Endothelial cell of umbilical vein (primary cell): ENCODE measurements at regions not wholly inside any gene's neighbourhood (a gene's known extent, or its start where the extent isn't known, plus 50 kb on each side); places are given as distances from the start of the nearest gene placed in this dataset.

ENCODE experiments used
- BruUV-seq: library from RNA; stranded (reverse); fragments of 400-500 nt; replicated peaks from 2 replicates; lab custom pipeline; 2021; lab: Mats Ljungman, UMichigan
- CTCF ChIA-PET: fragments of 300-600, 350-600 bp; sonication (Branson Sonifier 250); formaldehyde crosslinking; loops from one replicate; lab custom pipeline; 2021; ENCODE audit warnings: antibody characterized with exemption, inconsistent platforms; lab: Charles Lee
- POLR2A ChIA-PET: fragments of 300-600, 350-600 bp; sonication (Branson Sonifier 250); formaldehyde crosslinking; loops from one replicate; lab custom pipeline; 2021; ENCODE audit warnings: antibody characterized with exemption, inconsistent platforms; lab: Charles Lee
- DNase-seq: peaks from one replicate; pipeline ENCODE4 v3.0.0-alpha.2; 2011; ENCODE audit warnings: low read depth, low spot score
- FAIRE-seq: peaks from 2 replicates; lab custom pipeline; 2011; peaks lifted over from hg19 to GRCh38; lab: Jason Lieb, UNC
- H2AFZ ChIP-seq: 2 replicates; pipeline ENCODE4 v1.6.0; 2012; ENCODE audit warnings: low read depth, low read length, control low read depth, inconsistent platforms
- H3K27ac ChIP-seq: 2 replicates; pipeline ENCODE4 v1.5.1; 2011; ENCODE audit warnings: low read depth, mild to moderate bottlenecking, control low read depth, low read length, moderate library complexity; ENCODE audit not compliant: insufficient read depth
- H3K27me3 ChIP-seq, 2 experiments: 2 replicates each; pipeline versions ENCODE4 v1.6.0 to v1.6.1; 2011; ENCODE audit warnings: low read length in 2 of 2, mixed read lengths in 1 of 2; ENCODE audit not compliant: control insufficient read depth in 2 of 2, insufficient read depth in 2 of 2
- H3K36me3 ChIP-seq, 2 experiments: 2 replicates in 1 of 2; 3 replicates in 1 of 2; pipeline ENCODE4 v1.5.1; 2011; ENCODE audit warnings: low read length in 2 of 2, mild to moderate bottlenecking in 1 of 2, moderate library complexity in 1 of 2; ENCODE audit not compliant: control insufficient read depth in 2 of 2, insufficient read depth in 2 of 2; ENCODE audit errors: extremely low read depth in 1 of 2
- H3K4me1 ChIP-seq: 3 replicates; pipeline ENCODE4 v1.5.1; 2011; ENCODE audit warnings: mild to moderate bottlenecking, low read length; ENCODE audit not compliant: control insufficient read depth, insufficient read depth; ENCODE audit errors: extremely low read depth
- H3K4me2 ChIP-seq: 2 replicates; pipeline ENCODE4 v1.6.1; 2011; ENCODE audit warnings: low read length, control low read depth, mixed read lengths; ENCODE audit not compliant: insufficient read depth
- H3K4me3 ChIP-seq, 3 experiments: fragments of 200-600 bp in 1 of 3; sonication (generic), shearing (Covaris generic) in 1 of 3; replicated peaks in 1 of 3; 2 replicates each; pipeline ENCODE4 v1.5.1; 2011 to 2016; ENCODE audit warnings: control low read depth in 3 of 3, low read length in 3 of 3, mild to moderate bottlenecking in 2 of 3, inconsistent platforms in 1 of 3, low read depth in 1 of 3, moderate library complexity in 1 of 3; ENCODE audit not compliant: insufficient read depth in 1 of 3
- H3K79me2 ChIP-seq: 2 replicates; pipeline ENCODE4 v1.6.0; 2012; ENCODE audit warnings: low read length, inconsistent platforms; ENCODE audit not compliant: control insufficient read depth, insufficient read depth
- H3K9ac ChIP-seq: replicated peaks from 2 replicates; pipeline ENCODE3; 2011; ENCODE audit warnings: low read length, control low read depth; ENCODE audit not compliant: insufficient read depth; ENCODE audit errors: extremely low read depth
- H3K9me1 ChIP-seq: replicated peaks from 3 replicates; pipeline ENCODE4 v1.6.0; 2011; ENCODE audit warnings: mild to moderate bottlenecking, low read length; ENCODE audit not compliant: control insufficient read depth, insufficient read depth; ENCODE audit errors: extremely low read depth
- H3K9me3 ChIP-seq: replicated peaks from 2 replicates; pipeline ENCODE4 v1.5.1; 2012; ENCODE audit warnings: low read length, inconsistent platforms; ENCODE audit not compliant: control insufficient read depth, insufficient read depth
- H4K20me1 ChIP-seq: replicated peaks from 2 replicates; pipeline ENCODE3; 2011; ENCODE audit warnings: mild to moderate bottlenecking, low read length; ENCODE audit not compliant: control insufficient read depth, insufficient read depth; ENCODE audit errors: extremely low read depth
- CTCF ChIP-seq, 2 donors: IDR thresholded peaks; 1 replicate in 1 of 2; 2 replicates in 1 of 2; pipeline ENCODE4 v1.5.1; 2011; ENCODE audit warnings: low read length in 2 of 2, mild to moderate bottlenecking in 2 of 2, moderate library complexity in 2 of 2, control low read depth in 1 of 2, inconsistent platforms in 1 of 2, low read depth in 1 of 2; ENCODE audit not compliant: insufficient read depth in 1 of 2; ENCODE audit errors: extremely low read depth in 1 of 2
- EZH2 ChIP-seq: IDR thresholded peaks from 2 replicates; pipeline ENCODE4 v1.6.1; 2012; ENCODE audit warnings: borderline replicate concordance, low read depth, mild to moderate bottlenecking, moderate library complexity, low read length, inconsistent platforms; ENCODE audit not compliant: severe bottlenecking
- FOS ChIP-seq: IDR thresholded peaks from 2 replicates; pipeline ENCODE4 v1.6.1; 2011; ENCODE audit warnings: mild to moderate bottlenecking, low read length, moderate library complexity, borderline replicate concordance; ENCODE audit not compliant: insufficient read depth
- GATA2 ChIP-seq: IDR thresholded peaks from 2 replicates; pipeline ENCODE4 v1.7.0; 2011; ENCODE audit warnings: low read depth, mild to moderate bottlenecking, moderate library complexity, mixed read lengths, low read length; ENCODE audit not compliant: insufficient read length, insufficient read depth
- JUN ChIP-seq: IDR thresholded peaks from 2 replicates; pipeline ENCODE4 v1.6.1; 2011; ENCODE audit warnings: borderline replicate concordance, low read depth; ENCODE audit not compliant: insufficient read length, insufficient read depth
- MAX ChIP-seq: IDR thresholded peaks from 2 replicates; pipeline ENCODE4 v1.6.1; 2011; ENCODE audit not compliant: insufficient read depth, insufficient read length
- MYC ChIP-seq: IDR thresholded peaks from one replicate; pipeline ENCODE4 v1.6.1; 2011; ENCODE audit warnings: mild to moderate bottlenecking, low read depth, low read length
- POLR2A ChIP-seq: IDR thresholded peaks from 2 replicates; pipeline ENCODE4 v1.6.1; 2012; ENCODE audit warnings: low read depth, mild to moderate bottlenecking, control low read depth, low read length
- POLR2AphosphoS5 ChIP-seq: IDR thresholded peaks from 2 replicates; pipeline ENCODE4 v1.6.1; 2012; ENCODE audit warnings: low read depth, mild to moderate bottlenecking, control low read depth, low read length, moderate library complexity; ENCODE audit not compliant: insufficient read depth
- dilution Hi-C: fragments of 300-500 bp; cut with MboI; formaldehyde crosslinking; loops from one replicate; pipeline ENCODE4 v1.15.0; 2019; ENCODE audit warnings: low sequenced_read_pairs; ENCODE audit not compliant: extremely low pct_ligation_motif_present
- intact Hi-C: fragments of 100-400 bp; cut with micrococcal nuclease; formaldehyde crosslinking; loops from one replicate; pipeline ENCODE4 v1.10.0; 2022

- Histone ChIP-seq H4K20me1 (no peaks in the 10 kb centered on the region), H3K9ac (no peak overlapping the region), H2AFZ (no peak overlapping the region), H3K79me2 (no peaks in the 10 kb centered on the region), H3K4me2 (no peak overlapping the region), H3K9me1 (no peaks in the 10 kb centered on the region), H3K9me3 (no peaks in the 10 kb centered on the region), H3K27ac (no peak overlapping the region), H3K27me3 (no peaks in the 10 kb centered on the region), H3K4me3 (no peak overlapping the region), H3K4me1 (no peaks in the 10 kb centered on the region), H3K36me3 (no peaks in the 10 kb centered on the region)
- no TSS peak for BruUV-seq
- ChIA-PET POLR2A (no interaction called here), CTCF (interaction anchor here (1.6 kb wide), 1 partner anchor 891 kb away, joined by 3 read pairs; no protein-coding TSS in a partner anchor)
- intact Hi-C loops, result no loop called here
- DNase-seq (peak; percentile 14), FAIRE-seq (no peak)
- TF ChIP-seq JUN (no peak), FOS (no peak), CTCF (IDR thresholded peaks at IDR 0.05; ENCODE audit: extremely low read depth in 1 of 2, insufficient read depth in 1 of 2, low read depth in 1 of 2, low read length in 2 of 2) (no peak), EZH2 (no peak), MYC (no peak), POLR2AphosphoS5 (no peak), POLR2A (no peak), MAX (no peak), GATA2 (no peak)
- dilution Hi-C loops, result no loop called here
Measured at GRCh38 chr1:56266359-56266758, 313.0 kb downstream of the PLPP3 start.
